SIG-M5 (cell line): ENCODE measurements at regions not wholly inside any gene's neighbourhood (a gene's known extent, or its start where the extent isn't known, plus 50 kb on each side); places are given as distances from the start of the nearest gene placed in this dataset.

ENCODE experiments used
- DNase-seq: peaks from one replicate; lab custom pipeline; 2025; lab: John Stamatoyannopoulos, UW

- no peak for DNase-seq
These were observed 219.3 kb downstream of the TTC32 start for GRCh38 chr2:19682493-19682892.

- DNase-seq = no peak
These were observed 223.8 kb downstream of the TTC32 start for GRCh38 chr2:19677825-19678518.

GRCh38 chr2:19677215-19677777 lies 224.5 kb downstream of the TTC32 start:
- DNase-seq = no peak

GRCh38 chr2:19676770-19677169 lies 225.0 kb downstream of the TTC32 start:
- no peak for DNase-seq

GRCh38 chr2:19675856-19676460 lies 225.8 kb downstream of the TTC32 start:
- DNase-seq = no peak

GRCh38 chr2:19675003-19675629 lies 226.7 kb downstream of the TTC32 start:
- DNase-seq = no peak

- no peak for DNase-seq
These were observed 227.5 kb downstream of the TTC32 start for GRCh38 chr2:19674051-19675002.

- no peak for DNase-seq
These were observed 228.5 kb downstream of the TTC32 start for GRCh38 chr2:19673213-19673791.

GRCh38 chr2:19671916-19672315 lies 229.9 kb downstream of the TTC32 start:
- DNase-seq = no peak

GRCh38 chr2:19671311-19671710 lies 230.5 kb downstream of the TTC32 start:
- no peak for DNase-seq

GRCh38 chr2:19670303-19670702 lies 231.5 kb downstream of the TTC32 start:
- no peak for DNase-seq

- DNase-seq = no peak
These were observed 232.2 kb downstream of the TTC32 start for GRCh38 chr2:19669559-19669958.

GRCh38 chr2:19669126-19669525 lies 232.7 kb downstream of the TTC32 start:
- no peak for DNase-seq

GRCh38 chr2:19667536-19667949 lies 234.2 kb downstream of the TTC32 start:
- DNase-seq = no peak

GRCh38 chr2:19667085-19667484 lies 234.7 kb downstream of the TTC32 start:
- DNase-seq = no peak

- DNase-seq = no peak
These were observed 237.1 kb downstream of the TTC32 start for GRCh38 chr2:19664646-19665045.

- no peak for DNase-seq
These were observed 242.6 kb downstream of the TTC32 start for GRCh38 chr2:19659024-19659792.

GRCh38 chr2:19656011-19656410 lies 245.8 kb downstream of the TTC32 start:
- DNase-seq = no peak

GRCh38 chr2:19654310-19655090 lies 247.3 kb downstream of the TTC32 start:
- DNase-seq = no peak

GRCh38 chr2:19653509-19653908 lies 248.3 kb downstream of the TTC32 start:
- DNase-seq = no peak
